AML-193 (cell line): ENCODE measurements at regions not wholly inside any gene's neighbourhood (a gene's known extent, or its start where the extent isn't known, plus 50 kb on each side); places are given as distances from the start of the nearest gene placed in this dataset.
"Not testable (repeated sequence)": the region's sequence is repeated elsewhere in the genome, so short reads cannot be mapped to it uniquely, and the experiment has no call there.

Source experiments
- DNase-seq, 2 experiments: peaks; one replicate each; lab custom pipeline; 2025; lab: John Stamatoyannopoulos, UW

DNA sequence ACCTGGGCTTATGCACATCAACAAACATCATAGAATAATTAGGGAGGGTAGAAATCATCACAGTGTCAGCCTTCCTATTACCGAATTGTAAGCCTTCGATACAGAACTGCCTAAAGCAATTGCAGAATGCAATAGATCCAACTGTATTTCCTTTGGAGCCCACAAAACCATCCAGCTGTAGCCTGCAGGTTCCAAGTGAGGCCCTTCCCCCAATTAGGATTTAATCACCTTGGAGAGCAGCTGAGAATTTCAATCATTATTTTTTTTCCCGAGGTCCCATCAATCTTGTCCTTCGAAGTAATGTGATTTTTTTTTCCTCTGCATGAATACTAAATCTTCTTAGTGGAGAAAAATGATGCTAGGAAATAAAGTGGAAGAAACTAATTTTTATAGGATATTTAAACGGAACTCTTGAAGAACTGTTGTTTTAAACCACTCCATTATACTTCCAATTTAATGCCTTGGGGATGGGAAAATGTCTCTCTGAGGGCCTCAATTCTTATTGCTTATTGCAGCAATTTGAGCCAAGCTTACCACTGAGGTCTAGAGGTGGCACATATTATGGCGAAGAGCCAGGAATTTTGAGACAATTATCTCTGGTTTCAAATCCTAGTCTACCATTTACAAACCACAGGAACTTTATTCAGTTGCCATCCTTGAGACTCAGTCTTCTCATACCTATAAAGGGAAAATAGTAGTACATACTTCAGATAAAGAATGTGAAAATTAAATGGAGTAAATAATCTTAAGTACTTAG, 953.4 kb upstream of the IGFBP7 start:
- no peak for DNase-seq

DNA sequence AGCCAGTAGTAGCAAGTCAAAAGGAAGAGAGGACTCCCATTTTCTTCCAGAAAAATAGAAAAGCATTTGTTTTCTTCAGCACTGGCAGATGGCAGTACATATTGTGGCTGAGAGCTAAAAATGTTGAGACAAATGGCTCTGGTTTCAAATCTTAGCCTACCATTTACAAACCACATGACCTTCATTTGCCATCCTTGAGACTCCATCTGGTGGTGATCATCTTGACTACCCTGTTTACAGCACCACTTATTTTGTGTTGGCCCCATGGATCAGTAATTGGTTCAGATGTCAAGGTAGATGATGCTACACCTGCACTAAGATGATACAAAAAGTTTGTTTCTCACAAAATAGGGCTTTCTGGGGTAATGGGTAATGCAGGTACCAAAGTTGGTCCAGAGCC, 951.8 kb upstream of the IGFBP7 start:
- DNase-seq, result peak in 1 of 2 experiments; percentile 10

DNA sequence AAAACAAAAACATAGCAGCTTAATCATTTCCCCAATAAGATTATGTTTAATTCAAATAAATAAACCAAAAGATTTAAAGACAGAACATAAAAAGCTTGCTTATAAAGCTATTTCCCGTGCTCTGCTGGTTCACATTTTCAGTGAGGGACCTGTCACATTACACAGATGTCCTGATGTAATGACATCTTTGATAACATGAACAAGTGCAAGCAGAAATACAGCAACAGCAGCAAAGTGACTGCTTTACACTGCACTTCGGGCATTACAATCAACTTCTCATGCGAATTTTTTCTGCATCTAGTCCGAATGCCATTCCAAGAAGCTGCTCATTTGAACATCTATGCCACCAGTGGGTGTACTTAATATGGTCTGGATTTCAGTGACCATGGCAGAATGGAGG, 940.3 kb upstream of the IGFBP7 start:
- no peak for DNase-seq

DNA sequence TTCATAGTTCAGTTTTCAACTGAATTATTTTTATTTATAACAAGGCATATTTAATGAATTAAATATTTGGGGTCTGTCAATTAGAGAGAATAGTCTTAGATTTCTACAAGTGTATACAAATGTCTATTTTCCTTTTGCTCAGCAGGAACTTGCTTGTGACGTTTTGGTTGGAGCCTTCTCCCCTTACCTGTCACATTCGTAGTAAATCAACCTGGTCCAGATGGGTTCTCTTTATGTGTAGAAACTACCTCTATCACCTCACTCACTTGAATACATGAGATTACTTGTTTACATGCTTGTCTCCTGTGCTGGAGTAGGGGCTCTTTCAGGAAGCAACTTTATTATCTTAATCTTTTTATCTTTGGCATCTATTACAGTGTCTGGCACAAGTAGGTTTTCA, 938.3 kb upstream of the IGFBP7 start:
- DNase-seq, result no peak

DNA sequence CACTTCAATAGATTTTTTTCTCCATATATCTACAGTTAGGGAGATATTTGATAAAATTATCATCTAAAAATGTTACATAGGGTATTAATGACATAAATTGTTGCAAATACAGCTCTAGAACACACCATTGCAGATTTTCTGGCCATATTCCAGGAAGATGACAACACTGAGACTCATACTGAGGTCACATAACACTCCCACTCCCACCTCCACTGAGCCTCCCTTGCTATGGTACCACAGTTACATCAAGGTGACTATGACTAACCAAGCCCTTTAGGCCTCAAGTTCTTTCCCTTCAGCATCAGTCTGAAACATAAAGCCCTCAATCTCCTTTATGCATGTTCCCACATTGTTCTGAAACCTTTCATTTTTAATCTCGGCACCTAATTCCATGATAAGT, 932.0 kb upstream of the IGFBP7 start:
- DNase-seq, result no peak

DNA sequence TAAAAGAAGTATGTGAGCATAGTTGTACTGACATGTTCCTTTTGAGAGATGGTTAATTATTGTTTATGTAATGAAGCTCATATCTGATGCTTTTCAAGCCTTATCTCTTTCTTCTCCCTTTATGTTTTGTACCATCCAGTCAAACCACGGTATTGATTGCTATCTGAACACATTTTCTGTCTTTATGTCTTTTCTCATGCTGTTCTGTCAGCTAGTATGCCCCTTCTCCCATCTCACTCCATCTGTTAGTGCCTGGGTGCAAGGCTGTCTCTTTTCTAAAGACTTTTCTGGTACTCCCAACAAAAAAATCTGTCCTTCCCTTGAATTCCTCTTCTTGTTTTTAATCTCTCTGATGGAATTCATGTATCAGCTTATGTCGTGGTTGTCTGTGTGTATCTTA, 883.8 kb upstream of the IGFBP7 start:
- no peak for DNase-seq

DNA sequence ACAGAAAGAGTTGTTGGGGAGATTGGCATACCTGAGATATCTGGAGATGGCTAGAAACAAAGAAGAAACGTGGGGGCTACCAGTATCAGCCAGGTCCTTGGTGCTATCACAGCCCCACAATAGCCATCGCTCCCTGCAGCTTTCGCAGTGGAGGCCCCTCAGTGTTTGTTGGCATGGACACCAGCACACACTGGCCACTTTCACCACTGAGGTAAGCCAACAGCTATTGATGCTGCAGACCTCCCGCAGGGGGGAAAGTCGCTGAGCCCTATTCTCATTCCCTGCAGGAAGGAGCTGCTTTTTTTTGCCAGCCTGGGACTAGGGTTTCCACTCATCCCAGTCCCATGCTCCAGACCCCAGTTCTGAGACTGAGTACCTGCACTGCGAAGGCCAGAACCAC, 879.2 kb upstream of the IGFBP7 start:
- DNase-seq, result no peak

DNA sequence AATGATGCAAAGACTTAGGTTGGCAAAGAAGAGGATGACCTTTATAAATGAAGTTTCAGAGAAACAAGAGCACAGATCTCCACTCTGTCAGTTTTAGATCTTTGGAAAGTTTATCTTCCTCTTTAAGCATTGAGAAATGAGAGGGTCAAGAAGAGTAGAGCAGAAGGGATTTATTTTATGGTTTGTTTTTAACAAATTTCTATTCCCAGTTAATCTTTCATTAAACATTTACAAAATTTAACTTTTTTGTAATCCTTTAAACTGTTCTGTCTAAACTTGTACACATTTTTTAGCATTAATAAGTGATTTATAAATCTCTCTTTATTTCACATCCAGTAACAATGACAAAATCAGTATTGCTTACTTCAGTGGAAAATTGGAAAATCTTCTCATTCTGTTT, 875.0 kb upstream of the IGFBP7 start:
- DNase-seq, result no peak

DNA sequence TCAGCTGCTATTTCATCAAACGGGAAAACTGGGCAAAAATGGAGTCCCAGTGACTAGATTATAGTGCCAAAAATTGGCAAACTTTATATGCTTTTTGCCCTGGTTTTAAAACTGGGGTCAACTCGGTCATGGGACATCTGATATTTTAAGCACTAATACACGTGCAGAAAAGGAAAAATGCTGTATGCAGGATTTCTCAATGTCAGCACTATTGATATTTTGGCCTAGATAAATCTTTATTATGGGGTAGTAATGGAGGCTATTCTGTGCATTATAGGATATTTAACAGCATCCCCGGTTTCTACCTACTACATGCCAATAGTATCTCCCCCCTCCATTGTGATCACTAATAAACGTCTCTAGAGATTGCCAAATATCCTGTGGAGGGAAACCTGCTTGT, 870.9 kb upstream of the IGFBP7 start:
- no peak for DNase-seq

DNA sequence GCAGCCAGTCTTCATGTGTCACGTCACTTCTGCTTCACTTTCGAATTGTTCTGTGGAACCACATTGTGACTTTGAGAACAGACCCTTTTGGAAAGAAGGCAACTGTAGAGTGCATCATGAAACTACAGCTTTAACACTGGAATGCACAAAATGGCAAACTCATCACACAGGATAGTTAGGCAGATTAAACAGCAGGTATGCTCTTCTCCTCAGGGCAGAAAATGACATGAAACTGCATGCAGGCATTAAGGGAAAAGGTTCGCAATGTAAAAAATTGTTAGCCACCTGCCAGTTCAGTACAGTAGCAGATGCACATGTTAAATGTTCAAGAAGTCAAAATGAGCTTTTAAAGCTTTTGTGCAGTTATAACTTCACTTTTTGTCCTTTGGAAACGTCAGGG, 864.6 kb upstream of the IGFBP7 start:
- no peak for DNase-seq

DNA sequence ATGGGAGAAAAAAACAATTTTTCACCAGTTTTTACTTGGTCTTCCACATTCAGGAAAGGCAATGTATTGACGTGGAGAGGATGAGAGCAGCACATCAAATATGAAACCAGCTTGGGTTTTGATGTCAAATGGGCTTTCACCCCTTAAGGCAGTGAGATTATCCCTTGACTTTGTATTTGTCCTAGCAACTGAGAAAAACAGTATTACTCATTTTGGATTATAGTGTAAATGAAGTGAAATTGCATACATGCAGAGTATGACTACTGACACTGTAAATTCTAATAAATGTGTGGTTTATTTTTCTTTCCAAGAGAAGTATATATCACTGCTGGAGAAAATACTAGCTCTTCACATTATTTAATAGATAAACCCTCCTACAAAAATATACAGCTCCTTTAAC, 863.6 kb upstream of the IGFBP7 start:
- no peak for DNase-seq

DNA sequence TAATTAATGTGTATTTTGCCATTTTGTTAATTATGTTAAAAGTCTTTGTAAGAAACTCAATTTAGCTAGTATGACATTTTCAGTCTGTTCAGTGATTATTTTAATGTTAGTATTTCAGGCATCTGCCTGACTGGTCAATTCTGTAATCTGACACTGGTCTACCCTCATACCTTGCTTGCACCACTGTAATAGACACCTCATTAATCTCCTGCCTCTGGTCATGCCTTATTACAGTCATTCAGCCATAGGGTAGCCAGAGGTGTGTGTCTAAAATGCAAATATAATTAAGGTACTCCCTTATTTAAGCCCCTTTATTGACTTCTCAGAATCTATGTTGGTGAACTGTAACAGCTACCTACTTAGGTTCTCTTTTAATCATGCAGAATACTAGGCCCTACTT, 861.1 kb upstream of the IGFBP7 start:
- no peak for DNase-seq

DNA sequence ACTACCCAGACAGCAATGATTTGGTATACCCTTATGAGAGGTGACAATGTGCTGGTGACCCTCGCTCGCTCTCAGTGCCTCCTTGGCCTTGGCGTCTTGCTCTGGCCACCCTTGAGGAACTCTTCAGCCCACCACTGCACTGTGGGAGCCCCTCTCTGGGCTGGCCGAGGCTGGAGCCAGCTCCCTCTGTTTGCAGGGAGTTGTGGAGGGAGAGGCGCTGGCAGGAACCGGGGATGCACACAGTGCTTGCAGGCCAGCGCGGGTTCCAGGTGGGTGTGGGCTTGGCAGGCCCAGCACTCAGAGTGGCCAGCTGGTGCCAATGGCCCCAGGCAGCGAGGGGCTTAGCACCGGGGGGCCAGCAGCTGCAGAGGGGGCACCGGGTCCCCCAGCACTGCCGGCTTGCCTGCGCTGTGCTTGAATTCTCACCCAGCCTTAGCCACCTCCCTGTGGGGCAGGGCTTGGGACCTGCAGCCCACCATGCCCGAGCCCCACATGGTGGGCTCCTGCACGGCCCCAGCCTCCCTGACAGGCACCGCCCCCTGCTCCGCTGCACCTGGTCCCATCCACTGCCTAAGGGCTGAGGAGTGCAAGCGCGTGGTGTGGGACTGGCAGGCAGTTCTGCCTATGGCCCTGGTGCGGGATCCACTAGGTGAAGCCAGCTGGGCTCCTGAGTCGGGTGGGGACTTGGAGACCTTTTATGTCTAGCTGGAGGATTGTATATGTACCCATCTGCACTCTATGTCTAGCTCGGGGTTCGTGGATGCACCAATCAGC, 857.0 kb upstream of the IGFBP7 start:
- no peak for DNase-seq

DNA sequence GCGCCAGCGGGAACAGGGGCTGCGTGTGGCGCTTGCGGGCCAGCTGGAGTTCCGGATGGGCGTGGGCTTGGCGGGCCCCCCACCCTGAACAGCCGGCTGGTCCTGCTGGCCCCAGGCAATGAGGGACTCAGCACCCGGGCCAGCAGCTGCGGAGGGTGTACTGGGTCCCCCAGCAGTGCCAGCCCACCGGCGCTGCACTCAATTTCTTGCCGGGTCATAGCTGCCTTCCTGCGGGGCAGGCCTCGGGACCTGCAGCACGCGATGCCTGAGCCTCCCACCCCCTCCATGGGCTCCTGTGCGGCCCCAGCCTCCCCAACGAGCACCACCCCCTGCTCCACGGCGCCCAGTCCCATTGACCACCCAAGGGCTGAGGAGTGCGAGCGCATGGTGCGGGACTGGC, 855.2 kb upstream of the IGFBP7 start:
- DNase-seq, result not testable (repeated sequence)

DNA sequence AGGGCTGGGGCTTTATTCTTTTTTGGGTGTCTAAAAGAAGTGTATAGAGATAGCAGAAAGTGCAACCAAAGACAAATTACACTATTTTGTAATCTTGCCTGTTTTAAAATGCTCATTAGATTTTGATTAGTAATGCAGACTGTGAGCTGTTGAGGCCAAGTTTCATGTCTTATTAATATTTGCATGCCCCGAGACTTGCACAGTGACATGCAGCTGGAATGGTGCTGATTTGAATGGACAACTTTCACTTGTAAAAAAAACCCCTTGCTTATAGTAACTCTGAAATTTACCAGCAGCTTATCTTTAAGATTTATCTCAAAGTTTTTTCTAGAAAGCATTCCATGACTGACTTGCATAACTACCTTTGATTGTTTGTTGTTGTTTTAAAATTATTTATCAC, 835.1 kb upstream of the IGFBP7 start:
- no peak for DNase-seq

DNA sequence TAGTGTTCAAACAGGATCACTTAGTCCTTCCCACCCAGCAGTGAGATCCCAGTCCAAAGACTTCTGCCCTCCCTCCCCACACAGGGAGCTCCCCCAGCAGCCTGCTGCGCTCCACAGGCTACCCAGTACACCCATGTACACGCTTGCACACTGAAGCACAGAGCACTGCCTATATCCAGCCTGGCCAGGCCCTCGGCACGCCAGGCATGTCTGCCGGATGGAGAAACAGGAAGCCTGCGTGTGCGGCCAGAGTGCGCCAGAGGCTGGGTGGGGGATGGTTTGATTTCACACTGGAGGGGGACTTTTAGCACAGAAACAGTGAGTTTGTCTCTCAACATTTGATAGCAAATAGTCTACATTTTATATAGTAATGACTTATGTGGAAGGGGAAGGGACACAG, 833.5 kb upstream of the IGFBP7 start:
- no peak for DNase-seq

DNA sequence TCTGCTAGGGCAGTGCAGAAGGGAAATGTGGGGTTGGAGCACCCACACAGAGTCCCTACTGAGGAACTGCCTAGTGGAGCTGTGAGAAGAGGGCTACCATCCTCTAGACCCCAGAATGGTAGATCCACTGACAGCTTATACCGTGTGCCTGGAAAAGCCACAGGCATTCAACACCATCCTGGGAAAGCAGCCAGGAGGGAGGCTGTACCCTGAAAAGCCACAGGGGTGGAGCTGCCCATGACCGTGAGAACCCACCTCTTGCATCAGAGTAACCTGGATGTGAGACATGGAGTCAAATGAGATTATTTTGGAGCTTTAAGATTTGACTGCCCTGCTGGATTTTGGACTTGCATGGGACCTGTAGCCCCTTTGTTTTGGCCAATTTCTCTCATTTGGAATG, 827.1 kb upstream of the IGFBP7 start:
- not testable (repeated sequence) for DNase-seq

DNA sequence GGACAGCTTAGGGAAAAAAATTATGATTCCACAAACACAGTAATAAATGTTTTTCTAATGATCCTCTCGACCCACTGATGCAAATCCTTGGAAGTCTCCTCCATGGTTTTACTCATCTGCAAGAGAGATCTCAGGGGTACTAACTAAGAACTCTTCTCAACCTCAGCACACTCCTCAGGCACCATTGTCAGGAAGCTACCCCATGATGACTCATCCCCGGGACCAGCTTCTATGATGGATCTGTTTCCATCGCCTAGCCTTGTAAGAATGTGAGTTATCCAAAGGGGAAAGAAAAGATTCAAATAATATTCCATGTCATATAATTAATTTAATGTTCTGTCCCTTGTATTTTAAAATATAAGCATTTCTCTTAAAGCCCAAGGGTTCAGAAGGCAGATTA, 816.1 kb upstream of the IGFBP7 start:
- DNase-seq, result no peak

DNA sequence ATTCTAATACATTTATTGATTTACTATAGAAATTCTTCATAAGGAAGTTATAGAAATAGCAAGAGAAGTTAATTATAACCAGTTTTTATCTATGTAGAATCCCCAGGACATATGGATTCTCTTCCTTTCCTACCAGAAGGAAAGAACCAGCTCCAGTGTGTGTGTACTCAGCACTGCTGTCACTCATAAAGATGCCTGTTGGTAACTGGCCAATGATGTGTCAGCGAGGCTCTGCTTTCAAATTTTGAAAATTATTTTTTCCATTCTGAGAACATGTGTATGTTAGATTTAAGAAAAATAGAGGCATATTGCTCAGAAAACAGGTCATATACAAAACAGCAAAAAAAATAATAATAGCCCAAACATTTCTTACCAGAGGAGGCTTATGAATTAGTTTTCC, 814.8 kb upstream of the IGFBP7 start:
- no peak for DNase-seq

DNA sequence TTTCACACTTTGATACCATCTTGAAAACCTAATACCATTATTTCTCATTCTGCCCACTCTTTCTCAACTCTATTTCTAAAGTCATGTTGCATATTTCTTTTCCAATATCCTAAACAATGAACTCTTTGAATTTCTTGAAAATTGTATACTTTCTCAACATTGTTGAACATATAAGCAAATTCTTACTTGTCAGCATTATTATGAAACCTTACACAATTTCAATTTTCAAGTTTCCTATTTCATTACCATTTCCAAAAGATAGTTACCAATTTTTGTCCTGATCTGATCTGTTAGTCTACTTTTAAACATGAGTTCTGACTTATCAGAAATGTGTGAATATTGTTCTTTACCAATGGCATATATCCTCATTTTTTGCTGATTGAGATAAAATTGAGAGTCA, 806.3 kb upstream of the IGFBP7 start:
- no peak for DNase-seq

DNA sequence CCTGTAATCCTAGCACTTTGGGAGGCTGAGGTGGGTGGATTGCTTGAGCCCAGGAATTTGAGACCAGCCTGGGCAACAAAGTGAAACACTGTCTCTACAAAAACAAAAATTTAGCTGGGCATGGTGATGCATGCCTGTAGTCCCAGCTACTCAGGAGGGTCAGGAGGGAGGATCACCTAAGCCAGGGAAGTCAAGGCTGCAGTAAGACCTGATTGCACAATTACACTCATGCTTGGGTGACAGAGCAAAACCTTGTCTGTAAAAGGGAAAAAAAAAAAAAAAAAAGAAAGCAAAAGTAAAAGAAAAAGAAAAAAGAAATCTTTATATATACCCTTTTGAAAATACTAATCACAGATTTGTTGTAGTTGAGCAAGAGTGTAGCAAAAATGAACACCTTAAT, 801.0 kb upstream of the IGFBP7 start:
- no peak for DNase-seq

DNA sequence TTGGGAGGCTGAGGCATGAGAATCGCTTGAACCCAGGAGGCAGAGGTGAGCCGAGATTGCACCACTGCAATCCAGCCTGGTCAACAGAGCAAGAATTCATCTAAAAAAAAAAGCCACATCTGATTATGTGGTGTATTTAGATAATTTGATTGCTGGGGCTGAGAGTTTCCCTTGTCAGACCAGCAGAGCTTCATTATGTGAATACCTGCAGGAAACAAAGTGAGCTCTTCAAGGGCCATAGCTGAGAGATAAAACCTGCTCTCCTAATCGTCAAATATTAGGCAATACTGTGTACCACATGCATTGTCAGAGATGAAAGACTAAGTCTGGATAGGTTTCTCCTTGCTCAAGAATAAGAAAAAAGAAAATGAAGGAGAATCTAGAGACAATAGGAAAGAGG, 800.0 kb upstream of the IGFBP7 start:
- DNase-seq, result no peak

DNA sequence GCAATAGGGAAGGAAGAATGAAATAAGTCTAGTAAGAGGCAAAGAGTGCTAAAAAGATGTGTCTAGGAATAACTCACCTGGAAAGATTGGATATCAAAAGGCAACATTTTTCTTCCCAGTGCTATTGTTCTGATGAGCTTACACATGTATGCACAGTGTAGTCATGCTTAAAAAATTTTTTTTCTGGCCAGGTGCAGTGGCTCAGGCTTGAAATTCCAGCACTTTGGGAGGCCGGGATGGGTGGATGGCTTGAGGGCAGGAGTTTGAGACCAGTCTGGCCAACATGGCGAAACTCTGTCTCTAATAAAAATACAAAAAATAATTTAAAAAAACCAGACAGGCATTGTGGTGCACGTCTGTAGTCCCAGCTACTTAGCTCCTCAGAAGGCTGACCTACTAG, 795.8 kb upstream of the IGFBP7 start:
- DNase-seq, result no peak

DNA sequence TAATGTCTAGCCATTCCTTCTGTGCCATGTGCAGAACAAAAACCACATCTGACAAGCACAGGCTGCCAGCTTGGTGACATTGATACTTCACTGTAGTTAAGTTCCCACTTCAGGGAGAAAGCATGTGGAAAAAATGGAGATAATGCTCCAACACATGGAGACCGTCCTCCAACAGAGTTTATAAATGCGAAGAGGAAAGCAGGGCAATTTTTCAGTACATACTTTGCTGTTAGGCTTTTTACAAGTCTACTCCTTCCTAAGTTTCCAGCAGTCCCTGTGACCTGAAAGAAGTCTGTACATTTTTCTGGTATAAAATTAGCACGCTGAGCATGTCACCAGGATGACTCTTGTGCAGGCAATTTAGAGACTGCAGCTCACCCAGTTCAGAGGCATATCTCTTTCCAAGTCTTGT, 766.9 kb upstream of the IGFBP7 start:
- DNase-seq, result no peak
